OCI-LY7 (cell line): ENCODE measurements at regions not wholly inside any gene's neighbourhood (a gene's known extent, or its start where the extent isn't known, plus 50 kb on each side); places are given as distances from the start of the nearest gene placed in this dataset.

Source experiments
- BruUV-seq: library from RNA; stranded (reverse); fragments of 400-500 nt; replicated peaks from 2 replicates; lab custom pipeline; 2021; lab: Mats Ljungman, UMichigan
- CTCF ChIA-PET: fragments of 300-600 bp; sonication (Branson Sonifier 250); formaldehyde crosslinking; loops from one replicate; lab custom pipeline; 2022; ENCODE audit warnings: antibody characterized with exemption; ENCODE audit not compliant: unreplicated experiment; lab: Charles Lee
- POLR2A ChIA-PET: fragments of 300-600 bp; sonication (Branson Sonifier 250); formaldehyde crosslinking; loops from one replicate; lab custom pipeline; 2022; ENCODE audit warnings: antibody characterized with exemption; lab: Charles Lee
- DNase-seq: peaks from one replicate; pipeline ENCODE4 v3.0.0-alpha.2; 2015; ENCODE audit warnings: low spot score
- H2AFZ ChIP-seq: fragments of 200-600 bp; sonication (generic), shearing (Covaris generic); 2 replicates; pipeline ENCODE4 v1.6.1; 2014; ENCODE audit warnings: mild to moderate bottlenecking, antibody characterized with exemption, low read length, moderate library complexity
- H3K27ac ChIP-seq: fragments of 200-600 bp; sonication (generic); 2 replicates; pipeline ENCODE4 v1.5.1; 2014; ENCODE audit warnings: mixed run types, low read depth, mild to moderate bottlenecking, moderate library complexity, low read length, inconsistent platforms; ENCODE audit not compliant: poor library complexity, severe bottlenecking
- H3K36me3 ChIP-seq: fragments of 200-600 bp; sonication (generic); 2 replicates; pipeline ENCODE4 v1.6.1; 2014; ENCODE audit warnings: mild to moderate bottlenecking, antibody characterized with exemption, low read length, moderate library complexity, mixed read lengths; ENCODE audit not compliant: insufficient read depth
- H3K4me1 ChIP-seq: fragments of 200-600 bp; sonication (generic); 2 replicates; pipeline ENCODE4 v1.5.1; 2014; ENCODE audit warnings: mild to moderate bottlenecking, low read length; ENCODE audit not compliant: insufficient read depth, poor library complexity, severe bottlenecking
- H3K4me2 ChIP-seq: fragments of 200-600 bp; sonication (generic); 2 replicates; pipeline ENCODE4 v1.6.1; 2014; ENCODE audit warnings: mild to moderate bottlenecking, low read length
- H3K4me3 ChIP-seq: fragments of 200-600 bp; sonication (generic); 2 replicates; pipeline ENCODE4 v1.5.1; 2014; ENCODE audit warnings: mild to moderate bottlenecking, low read depth, low read length; ENCODE audit not compliant: poor library complexity, severe bottlenecking
- H3K79me2 ChIP-seq: fragments of 200-600 bp; sonication (generic); 2 replicates; pipeline ENCODE4 v1.6.1; 2016; ENCODE audit warnings: low read depth, mild to moderate bottlenecking, low read length, moderate library complexity, mixed read lengths; ENCODE audit not compliant: insufficient read depth
- H3K9me2 ChIP-seq: fragments of 200-600 bp; sonication (generic); 2 replicates; pipeline ENCODE4 v1.6.1; 2016; ENCODE audit warnings: mild to moderate bottlenecking, low read length, mixed read lengths; ENCODE audit not compliant: insufficient read depth
- H3K9me3 ChIP-seq: fragments of 200-600 bp; sonication (generic); 2 replicates; pipeline ENCODE4 v1.6.1; 2014; ENCODE audit warnings: mild to moderate bottlenecking, mixed run types, low read length, mixed read lengths
- H4K20me1 ChIP-seq: fragments of 200-600 bp; sonication (generic); 2 replicates; pipeline ENCODE4 v1.6.1; 2014; ENCODE audit warnings: mild to moderate bottlenecking, antibody characterized with exemption, low read length, moderate library complexity, mixed read lengths; ENCODE audit not compliant: insufficient read depth
- EZH2phosphoT487 ChIP-seq: fragments of 200-600 bp; sonication (generic); IDR thresholded peaks from 2 replicates; pipeline ENCODE4 v1.6.1; 2018; ENCODE audit warnings: low read depth, borderline replicate concordance, mild to moderate bottlenecking, mixed run types, antibody characterized with exemption, low read length, moderate library complexity, mixed read lengths
- intact Hi-C: fragments of 100-400 bp; cut with micrococcal nuclease; formaldehyde crosslinking; loops from one replicate; pipeline ENCODE4 v1.10.0; 2022; ENCODE audit not compliant: unreplicated experiment
- TF ChIP-seq, protein P1 (sequence below): fragments of 200-600 bp; sonication (generic); conservative IDR thresholded peaks from 2 replicates; pipeline ENCODE4 v1.5.1; 2014; ENCODE audit warnings: mild to moderate bottlenecking, antibody characterized with exemption, low read length, moderate library complexity, mixed read lengths

DNA sequence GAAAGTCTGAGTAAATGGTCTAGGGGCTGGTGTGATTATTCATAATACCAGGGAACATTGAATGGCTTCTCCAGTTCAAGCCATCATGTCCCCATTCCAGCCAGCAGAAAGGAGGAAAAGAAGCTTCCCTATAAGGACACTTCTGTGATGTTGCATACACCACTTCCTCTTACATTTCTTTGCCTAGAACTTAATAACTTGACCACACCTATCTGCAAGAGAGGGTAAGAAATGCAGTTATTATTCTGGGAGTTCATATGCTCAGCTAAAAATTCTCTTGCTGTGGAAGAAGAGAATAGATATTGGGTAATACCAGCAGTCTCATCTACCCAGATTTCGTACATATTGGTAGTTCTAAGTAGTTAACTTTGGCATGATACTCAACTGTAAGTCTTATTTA is 166.1 kb downstream of the SLC28A3 start:
- no peak overlapping the region for H3K4me3 ChIP-seq
- no peak overlapping the region for H3K27ac ChIP-seq
- POLR2A ChIA-PET, result interaction anchor here (0.8 kb wide), 1 partner anchor 599 kb away, joined by 3 read pairs; no protein-coding TSS in a partner anchor
- no peak overlapping the region for H2AFZ ChIP-seq
- H4K20me1 ChIP-seq, result no peaks in the 10 kb centered on the region
- no peaks in the 10 kb centered on the region for H3K36me3 ChIP-seq
- DNase-seq, result no peak
- no peaks in the 10 kb centered on the region for H3K9me3 ChIP-seq
- no peaks in the 10 kb centered on the region for H3K4me1 ChIP-seq
- no peak overlapping the region for H3K4me2 ChIP-seq
- H3K79me2 ChIP-seq, result no peaks in the 10 kb centered on the region
- no TSS peak for BruUV-seq
- no peaks in the 10 kb centered on the region for H3K9me2 ChIP-seq
- no peak for TF ChIP-seq EZH2phosphoT487
- intact Hi-C loops, result no loop called here
- CTCF ChIA-PET, result no interaction called here

DNA sequence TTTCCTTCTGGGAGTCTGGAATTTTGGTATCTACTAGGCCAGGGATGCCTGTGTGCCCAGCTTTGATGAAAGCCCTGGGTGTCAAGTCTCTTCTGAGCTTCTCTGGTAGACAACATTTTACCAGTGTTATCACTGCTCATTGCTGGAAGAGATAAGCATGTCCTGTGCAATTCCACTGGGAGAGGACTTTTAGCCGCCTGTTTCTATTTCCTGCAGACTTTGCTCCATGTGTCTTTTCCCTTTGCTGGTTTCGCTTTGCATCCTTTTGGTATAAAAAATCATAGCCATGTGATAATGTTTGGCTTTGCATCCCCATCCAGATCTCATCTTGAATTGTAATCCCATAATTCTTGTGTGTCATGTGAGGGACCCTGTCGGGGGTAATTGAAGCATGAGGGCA is 163.2 kb downstream of the SLC28A3 start:
- TF ChIP-seq EZH2phosphoT487, result no peak
- TF ChIP-seq, protein P1, sequence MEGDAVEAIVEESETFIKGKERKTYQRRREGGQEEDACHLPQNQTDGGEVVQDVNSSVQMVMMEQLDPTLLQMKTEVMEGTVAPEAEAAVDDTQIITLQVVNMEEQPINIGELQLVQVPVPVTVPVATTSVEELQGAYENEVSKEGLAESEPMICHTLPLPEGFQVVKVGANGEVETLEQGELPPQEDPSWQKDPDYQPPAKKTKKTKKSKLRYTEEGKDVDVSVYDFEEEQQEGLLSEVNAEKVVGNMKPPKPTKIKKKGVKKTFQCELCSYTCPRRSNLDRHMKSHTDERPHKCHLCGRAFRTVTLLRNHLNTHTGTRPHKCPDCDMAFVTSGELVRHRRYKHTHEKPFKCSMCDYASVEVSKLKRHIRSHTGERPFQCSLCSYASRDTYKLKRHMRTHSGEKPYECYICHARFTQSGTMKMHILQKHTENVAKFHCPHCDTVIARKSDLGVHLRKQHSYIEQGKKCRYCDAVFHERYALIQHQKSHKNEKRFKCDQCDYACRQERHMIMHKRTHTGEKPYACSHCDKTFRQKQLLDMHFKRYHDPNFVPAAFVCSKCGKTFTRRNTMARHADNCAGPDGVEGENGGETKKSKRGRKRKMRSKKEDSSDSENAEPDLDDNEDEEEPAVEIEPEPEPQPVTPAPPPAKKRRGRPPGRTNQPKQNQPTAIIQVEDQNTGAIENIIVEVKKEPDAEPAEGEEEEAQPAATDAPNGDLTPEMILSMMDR, result no peak
- H3K27ac ChIP-seq, result no peak overlapping the region
- CTCF ChIA-PET, result no interaction called here
- POLR2A ChIA-PET, result no interaction called here
- no peak overlapping the region for H2AFZ ChIP-seq
- no peak overlapping the region for H3K4me3 ChIP-seq
- intact Hi-C loops, result no loop called here
- no peaks in the 10 kb centered on the region for H4K20me1 ChIP-seq
- H3K4me2 ChIP-seq, result no peak overlapping the region
- no peaks in the 10 kb centered on the region for H3K9me2 ChIP-seq
- no peaks in the 10 kb centered on the region for H3K9me3 ChIP-seq
- no peaks in the 10 kb centered on the region for H3K36me3 ChIP-seq
- no peak for DNase-seq
- H3K4me1 ChIP-seq, result no peaks in the 10 kb centered on the region
- no TSS peak for BruUV-seq
- H3K79me2 ChIP-seq, result no peaks in the 10 kb centered on the region

DNA sequence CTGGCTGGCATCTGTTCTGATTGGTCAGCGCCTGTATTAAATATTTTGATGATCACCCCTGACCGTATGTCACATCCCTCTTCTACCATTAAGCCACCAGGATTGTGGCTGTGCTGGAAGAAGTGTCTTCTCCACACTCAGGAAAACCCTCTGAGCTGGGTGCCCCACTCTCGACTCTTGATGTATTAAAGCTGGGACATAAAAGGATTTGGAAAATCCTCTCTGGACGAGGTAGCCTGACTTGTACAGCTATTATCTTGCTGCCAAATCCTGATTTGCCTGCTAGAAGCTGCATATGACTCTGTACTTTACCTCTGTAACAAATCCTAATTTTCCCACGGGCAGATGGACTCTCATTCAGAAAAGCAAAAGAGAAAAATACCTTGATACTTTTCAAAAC is 161.0 kb downstream of the SLC28A3 start:
- no peak overlapping the region for H3K4me2 ChIP-seq
- CTCF ChIA-PET, result no interaction called here
- no peak overlapping the region for H3K4me3 ChIP-seq
- no peaks in the 10 kb centered on the region for H4K20me1 ChIP-seq
- no peaks in the 10 kb centered on the region for H3K79me2 ChIP-seq
- H3K36me3 ChIP-seq, result no peaks in the 10 kb centered on the region
- H3K27ac ChIP-seq, result no peak overlapping the region
- BruUV-seq, result no TSS peak
- H2AFZ ChIP-seq, result no peak overlapping the region
- no peaks in the 10 kb centered on the region for H3K4me1 ChIP-seq
- intact Hi-C loops, result no loop called here
- no peak for DNase-seq
- H3K9me2 ChIP-seq, result no peaks in the 10 kb centered on the region
- POLR2A ChIA-PET, result no interaction called here
- no peak for TF ChIP-seq EZH2phosphoT487
- TF ChIP-seq, protein P1, result no peak
- H3K9me3 ChIP-seq, result no peaks in the 10 kb centered on the region
